ENCODE measurements at regions not wholly inside any gene's neighbourhood (a gene's known extent, or its start where the extent isn't known, plus 50 kb on each side); places are given as distances from the start of the nearest gene placed in this dataset.

- Histone ChIP-seq H3K4me1 (ENCODE audit: control insufficient read depth in 1 of 2, insufficient read depth in 2 of 2, low read length in 2 of 2) (no peaks in the 10 kb centered on the region), H3K9me3 (ENCODE audit: control insufficient read depth in 1 of 2, insufficient read depth in 1 of 2, low read depth in 1 of 2, low read length in 2 of 2) (no peaks in the 10 kb centered on the region), H3K27me3 (ENCODE audit: insufficient read depth, low read length) (no peaks in the 10 kb centered on the region), H3K4me3 (replicated peaks in 1 of 2; ENCODE audit: low read depth in 1 of 2, low read length in 2 of 2) (no peak overlapping the region), H3K79me2 (ENCODE audit: insufficient read depth, low read length) (no peaks in the 10 kb centered on the region), H2AFZ (ENCODE audit: low read depth, low read length, poor library complexity, severe bottlenecking) (no peak overlapping the region), H3K9me2 (ENCODE audit: insufficient read depth) (no peaks in the 10 kb centered on the region), H3K4me2 (ENCODE audit: low read length) (no peak overlapping the region), H4K20me1 (ENCODE audit: insufficient read depth) (no peaks in the 10 kb centered on the region), H3K9ac (ENCODE audit: low read length) (no peak overlapping the region), H3K36me3 (ENCODE audit: control insufficient read depth in 1 of 2, insufficient read depth in 2 of 2, low read length in 2 of 2) (no peaks in the 10 kb centered on the region), H3K27ac (ENCODE audit: low read depth, low read length) (no peak overlapping the region)
- intact Hi-C loops (cut with micrococcal nuclease) = no loop called here
- DNase-seq (ENCODE audit: low read depth, low spot score) = no peak
- no TSS peak for BruUV-seq (replicated peaks)
- CTCF ChIA-PET = no interaction called here
- TF ChIP-seq SIN3A (IDR thresholded peaks at IDR 0.05; ENCODE audit: low read depth) (no peak), MAX (IDR thresholded peaks at IDR 0.05) (no peak), ZNF274 (IDR thresholded peaks at IDR 0.05; ENCODE audit: low read depth, low read length) (no peak)
- POLR2A ChIA-PET = no interaction called here
- RAD21 ChIA-PET (ENCODE audit: low non-redundant PET in 1 of 2, low total read pairs in 2 of 2, uncharacterized antibody in 2 of 2, unreplicated experiment in 2 of 2) = no interaction called here
- no peak for ATAC-seq
Measured at GRCh38 chr3:63037116-63037515, 161.9 kb upstream of the CADPS start.

- Histone ChIP-seq H3K4me3 (replicated peaks in 1 of 2; ENCODE audit: low read depth in 1 of 2, low read length in 2 of 2) (no peak overlapping the region), H3K27ac (ENCODE audit: low read depth, low read length) (no peak overlapping the region), H3K9me3 (ENCODE audit: control insufficient read depth in 1 of 2, insufficient read depth in 1 of 2, low read depth in 1 of 2, low read length in 2 of 2) (no peaks in the 10 kb centered on the region), H3K4me2 (ENCODE audit: low read length) (no peak overlapping the region), H3K9me2 (ENCODE audit: insufficient read depth) (no peaks in the 10 kb centered on the region), H3K27me3 (ENCODE audit: insufficient read depth, low read length) (no peaks in the 10 kb centered on the region), H3K36me3 (ENCODE audit: control insufficient read depth in 1 of 2, insufficient read depth in 2 of 2, low read length in 2 of 2) (no peaks in the 10 kb centered on the region), H3K4me1 (ENCODE audit: control insufficient read depth in 1 of 2, insufficient read depth in 2 of 2, low read length in 2 of 2) (no peaks in the 10 kb centered on the region), H3K79me2 (ENCODE audit: insufficient read depth, low read length) (no peaks in the 10 kb centered on the region), H3K9ac (ENCODE audit: low read length) (no peak overlapping the region), H4K20me1 (ENCODE audit: insufficient read depth) (no peaks in the 10 kb centered on the region), H2AFZ (ENCODE audit: low read depth, low read length, poor library complexity, severe bottlenecking) (no peak overlapping the region)
- DNase-seq (ENCODE audit: low read depth, low spot score) = no peak
- no TSS peak for BruUV-seq (replicated peaks)
- RAD21 ChIA-PET (ENCODE audit: low non-redundant PET in 1 of 2, low total read pairs in 2 of 2, uncharacterized antibody in 2 of 2, unreplicated experiment in 2 of 2) = no interaction called here
- POLR2A ChIA-PET = no interaction called here
- CTCF ChIA-PET = no interaction called here
- intact Hi-C loops (cut with micrococcal nuclease) = no loop called here
- ATAC-seq = no peak
- no peak for TF ChIP-seq EZH2phosphoT487 (IDR thresholded peaks at IDR 0.05; ENCODE audit: borderline replicate concordance)
- TF ChIP-seq MAX (IDR thresholded peaks at IDR 0.05) = no peak
- no peak for TF ChIP-seq SP1 (IDR thresholded peaks at IDR 0.05; ENCODE audit: low read depth)
- TF ChIP-seq ZBTB33 (IDR thresholded peaks at IDR 0.05; ENCODE audit: extremely low read depth, insufficient replicate concordance, low read length) = no peak
- TF ChIP-seq EZH2 (IDR thresholded peaks at IDR 0.05) = no peak
- no peak for TF ChIP-seq YY1 (IDR thresholded peaks at IDR 0.05; ENCODE audit: extremely low read depth, insufficient replicate concordance, low read depth, low read length)
- no peak for TF ChIP-seq REST (IDR thresholded peaks at IDR 0.05; ENCODE audit: low read depth)
- TF ChIP-seq POLR2A (IDR thresholded peaks at IDR 0.05; ENCODE audit: borderline replicate concordance, extremely low read depth, insufficient read depth, insufficient read length) = no peak
- no peak for TF ChIP-seq TCF7L2 (IDR thresholded peaks at IDR 0.05; ENCODE audit: borderline replicate concordance, extremely low read depth, insufficient read depth, insufficient read length)
- TF ChIP-seq POLR2AphosphoS5 (IDR thresholded peaks at IDR 0.05; ENCODE audit: low read depth, low read length) = no peak
- TF ChIP-seq ATF3 (IDR thresholded peaks at IDR 0.05) = no peak
- TF ChIP-seq EGR1 (IDR thresholded peaks at IDR 0.05; ENCODE audit: low read depth) = no peak
- no peak for TF ChIP-seq CEBPB (IDR thresholded peaks at IDR 0.05; ENCODE audit: low read depth)
Measured at GRCh38 chr3:63042833-63043232, 167.6 kb upstream of the CADPS start.
